H54 (cell line): ENCODE measurements at regions not wholly inside any gene's neighbourhood (a gene's known extent, or its start where the extent isn't known, plus 50 kb on each side); places are given as distances from the start of the nearest gene placed in this dataset.
"Not testable (repeated sequence)": the region's sequence is repeated elsewhere in the genome, so short reads cannot be mapped to it uniquely, and the experiment has no call there.

ENCODE experiments used
- DNase-seq: peaks from one replicate; pipeline ENCODE4 v3.0.0; 2011; ENCODE audit warnings: low spot score, mixed read lengths; ENCODE audit not compliant: insufficient read length
- FAIRE-seq: peaks from 3 replicates; lab custom pipeline; 2011; peaks lifted over from hg19 to GRCh38; lab: Jason Lieb, UNC
- POLR2A ChIP-seq: IDR thresholded peaks from 2 replicates; pipeline ENCODE4 v1.6.1; 2011; ENCODE audit warnings: low read depth, mild to moderate bottlenecking, low read length

GRCh38 chr14:49052521-49052920 lies 533.7 kb downstream of the RPS29 start:
- TF ChIP-seq POLR2A, result no peak
- DNase-seq (no peak), FAIRE-seq (no peak)

GRCh38 chr14:49051328-49052060 lies 534.7 kb downstream of the RPS29 start:
- FAIRE-seq (no peak), DNase-seq (no peak)
- TF ChIP-seq POLR2A, result no peak

DNA sequence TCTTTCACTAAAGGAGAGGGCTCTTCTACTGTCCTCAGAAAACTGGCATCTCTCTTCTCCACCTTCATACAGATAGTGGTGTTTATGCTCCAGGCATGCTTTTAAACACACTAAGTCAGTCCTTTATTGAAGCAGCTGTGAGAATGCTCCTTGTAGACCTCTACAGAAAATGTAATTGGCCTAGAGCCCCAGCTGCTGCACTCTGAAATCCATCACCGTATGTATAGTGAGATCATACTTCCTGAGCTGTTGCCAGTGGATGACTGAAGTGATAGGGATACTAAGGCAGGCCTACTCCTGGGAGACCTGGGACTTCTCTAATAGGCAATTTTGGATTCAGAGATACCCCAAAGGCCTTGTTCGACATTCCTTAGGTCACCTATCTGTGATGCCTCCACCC lies 535.4 kb downstream of the RPS29 start:
- DNase-seq (no peak), FAIRE-seq (no peak)
- TF ChIP-seq POLR2A, result no peak

- TF ChIP-seq POLR2A, result no peak
- FAIRE-seq (no peak), DNase-seq (no peak)
Observed at GRCh38 chr14:49049711-49050110, 536.5 kb downstream of the RPS29 start.

GRCh38 chr14:49044981-49045380 lies 541.2 kb downstream of the RPS29 start:
- no peak for DNase-seq
- no peak for FAIRE-seq
- TF ChIP-seq POLR2A, result no peak

- DNase-seq (no peak), FAIRE-seq (no peak)
- TF ChIP-seq POLR2A, result no peak
Observed at GRCh38 chr14:49036984-49037516, 549.1 kb downstream of the RPS29 start.

DNA sequence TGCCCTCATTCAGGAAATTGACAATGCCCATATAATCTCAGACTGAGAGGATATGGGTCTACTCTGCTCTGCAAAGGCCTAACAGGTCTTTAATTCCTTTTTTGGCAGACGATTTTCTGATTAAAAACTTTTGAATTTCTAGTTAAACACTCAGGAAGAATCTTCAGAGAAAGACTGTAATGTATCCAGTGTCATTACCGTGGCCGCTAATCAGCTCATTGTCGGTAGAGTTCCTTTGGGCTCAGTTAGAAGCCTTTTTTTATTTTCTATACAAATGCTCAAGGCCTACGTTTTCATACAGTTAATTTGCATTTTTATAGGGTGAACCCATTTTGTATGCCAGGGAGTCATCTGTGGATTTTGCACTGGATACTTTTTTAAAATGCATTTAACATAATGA lies 549.9 kb downstream of the RPS29 start:
- no peak for FAIRE-seq
- no peak for TF ChIP-seq POLR2A
- DNase-seq, result no peak

DNA sequence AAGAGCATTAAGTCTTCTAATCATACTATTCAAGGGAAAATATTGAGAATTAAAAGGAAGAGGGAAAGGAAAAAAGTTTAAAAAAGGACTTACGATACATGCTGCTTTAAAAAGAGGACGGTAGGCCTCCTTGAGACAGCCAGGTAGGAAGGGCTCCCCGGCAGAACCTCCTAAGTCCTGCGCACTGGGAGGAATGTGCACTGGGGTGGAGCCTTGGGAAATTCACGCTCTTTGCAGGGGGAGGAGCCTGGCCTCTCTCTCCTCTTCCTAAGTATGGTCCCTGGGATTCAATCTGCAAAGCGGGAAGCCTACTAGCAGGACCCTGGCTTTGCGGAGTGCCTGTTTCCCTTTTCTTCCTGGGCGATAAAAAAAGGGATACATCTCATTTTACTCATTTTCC lies 553.0 kb downstream of the RPS29 start:
- TF ChIP-seq POLR2A, result no peak
- FAIRE-seq (no peak), DNase-seq (no peak)

DNA sequence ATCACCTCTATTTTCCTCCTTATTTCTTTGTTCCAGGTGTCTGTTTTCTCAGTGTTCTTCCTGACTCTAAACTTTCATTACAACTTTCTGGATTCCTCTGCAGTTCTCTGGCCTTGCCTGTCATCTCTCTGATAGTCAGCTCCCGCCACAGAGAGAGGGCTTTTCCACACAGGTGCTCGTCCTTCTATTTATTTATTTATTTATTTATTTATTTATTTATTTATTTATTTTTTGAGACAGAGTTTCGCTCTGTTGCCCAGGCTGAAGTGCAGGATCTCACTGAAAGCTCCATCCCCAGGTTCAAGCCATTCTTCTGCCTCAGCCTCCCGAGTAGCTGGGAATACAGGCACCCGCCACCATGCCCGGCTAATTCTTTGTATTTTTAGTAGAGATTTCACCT lies 554.5 kb downstream of the RPS29 start:
- DNase-seq, FAIRE-seq: not testable (repeated sequence)

DNA sequence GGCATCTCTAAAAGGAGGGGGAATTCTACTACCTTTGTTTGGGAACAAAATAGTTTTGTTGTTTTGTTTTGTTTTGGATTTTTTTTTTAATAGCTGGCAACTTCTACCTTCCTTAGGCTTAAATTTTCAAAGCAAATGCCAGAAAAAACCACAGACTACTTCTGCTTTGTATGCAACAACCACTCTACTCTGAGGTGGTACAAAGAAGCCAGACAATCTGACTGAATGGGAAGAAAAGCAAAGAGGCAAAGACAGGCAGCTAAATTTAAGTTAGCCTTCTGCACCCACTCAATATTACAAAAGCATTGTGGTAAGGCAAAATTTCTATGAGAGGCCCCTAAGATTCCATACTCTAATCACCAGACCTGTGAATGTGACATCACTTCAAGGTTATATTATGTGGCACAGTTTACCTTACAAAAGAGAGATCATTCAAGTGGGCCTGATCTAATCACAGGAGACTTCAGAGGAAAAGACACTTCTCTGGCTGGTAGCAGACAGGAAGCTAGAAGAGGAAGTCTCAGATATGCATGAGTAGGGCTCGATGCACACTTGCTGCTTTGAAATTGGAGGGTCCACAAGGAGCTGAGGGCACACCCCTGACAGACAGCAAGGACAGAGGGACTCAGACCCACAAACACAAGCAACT lies 566.6 kb downstream of the RPS29 start:
- FAIRE-seq, result no peak
- no peak for TF ChIP-seq POLR2A
- DNase-seq, result no peak

- TF ChIP-seq POLR2A, result no peak
- FAIRE-seq (no peak), DNase-seq (no peak)
Observed at GRCh38 chr14:49017447-49017846, 568.7 kb downstream of the RPS29 start.

GRCh38 chr14:49016381-49016780 lies 569.8 kb downstream of the RPS29 start:
- DNase-seq (no peak), FAIRE-seq (no peak)
- no peak for TF ChIP-seq POLR2A

- no peak for DNase-seq
- FAIRE-seq, result no peak
- no peak for TF ChIP-seq POLR2A
Observed at GRCh38 chr14:49014476-49014875, 571.7 kb downstream of the RPS29 start.

DNA sequence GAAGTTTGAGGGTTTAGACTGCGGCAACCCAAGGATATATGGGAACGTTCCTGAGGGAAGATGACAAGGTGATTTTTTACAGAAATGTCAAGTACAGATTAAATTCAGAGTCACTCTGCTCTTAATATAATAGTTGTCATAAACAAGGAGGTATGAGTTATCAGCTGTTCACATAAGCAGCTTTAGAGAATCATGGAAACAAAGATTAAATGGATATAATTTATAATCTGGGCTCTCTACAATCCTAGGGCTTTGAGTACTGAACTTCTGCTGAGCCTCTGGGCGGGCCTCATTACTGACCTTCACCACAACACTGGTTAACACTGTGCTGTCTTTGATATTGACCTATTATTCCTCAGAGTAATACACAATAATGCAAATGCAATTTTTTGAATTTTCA lies 577.8 kb downstream of the RPS29 start:
- FAIRE-seq, result no peak
- no peak for DNase-seq
- TF ChIP-seq POLR2A, result no peak

GRCh38 chr14:48991141-48991540 lies 595.0 kb downstream of the RPS29 start:
- no peak for FAIRE-seq
- TF ChIP-seq POLR2A, result no peak

More at GRCh38 chr14:48991141-48991540, 595.0 kb downstream of the RPS29 start:
- no peak for DNase-seq
